GM23338 (cell line): ENCODE measurements at regions not wholly inside any gene's neighbourhood (a gene's known extent, or its start where the extent isn't known, plus 50 kb on each side); places are given as distances from the start of the nearest gene placed in this dataset.

Experiments used
- CREB1 ChIP-seq: fragments of 250-450 bp; sonication (Bioruptor Pico); IDR thresholded peaks from 2 replicates; pipeline ENCODE4 v1.5.0; 2020; ENCODE audit warnings: low read depth, mild to moderate bottlenecking, moderate library complexity
- CTCF ChIP-seq, 2 experiments: fragments of 200-600 bp in 1 of 2; sonication (generic) in 1 of 2; conservative IDR thresholded peaks; 2 replicates each; pipeline versions ENCODE4 v1.5.1 to v1.6.1; 2016 to 2017; ENCODE audit warnings: antibody characterized with exemption in 2 of 2, low read depth in 2 of 2, mild to moderate bottlenecking in 2 of 2, moderate library complexity in 1 of 2
- ETS1 ChIP-seq: IDR thresholded peaks from 2 replicates; pipeline ENCODE4 v1.6.1; 2016; ENCODE audit warnings: antibody characterized with exemption
- EZH2 ChIP-seq: fragments of 200-600 bp; sonication (generic); IDR thresholded peaks from one replicate; pipeline ENCODE4 v1.8.0; 2017; ENCODE audit warnings: antibody characterized with exemption, mild to moderate bottlenecking, low read depth; ENCODE audit not compliant: unreplicated experiment
- NANOG ChIP-seq: IDR thresholded peaks from 2 replicates; pipeline ENCODE4 v1.6.1; 2016; ENCODE audit warnings: antibody characterized with exemption, borderline replicate concordance
- REST ChIP-seq: IDR thresholded peaks from one replicate; pipeline ENCODE4 v1.6.1; 2018; ENCODE audit warnings: antibody characterized with exemption; ENCODE audit not compliant: unreplicated experiment

GRCh38 chr2:82690757-82691411 is 1768.2 kb downstream of the SUCLG1 start:
- TF ChIP-seq CTCF (conservative IDR thresholded peaks at IDR 0.05; ENCODE audit: low read depth in 2 of 2), result no peak
- TF ChIP-seq ETS1, result no peak
- TF ChIP-seq EZH2, result no peak
- no peak for TF ChIP-seq REST
- TF ChIP-seq NANOG, result no peak
- TF ChIP-seq CREB1, result no peak
